Hematopoietic multipotent progenitor cell treated with erythropoietin and hydrocortisone succinate and interleukin-3 and kit ligand, for 4 days (in vitro differentiated cells): ENCODE measurements at regions not wholly inside any gene's neighbourhood (a gene's known extent, or its start where the extent isn't known, plus 50 kb on each side); places are given as distances from the start of the nearest gene placed in this dataset.
A peak's percentile ranks its signal among the peaks of the same experiment; 100 is the strongest.
"Not testable (repeated sequence)": the region's sequence is repeated elsewhere in the genome, so short reads cannot be mapped to it uniquely, and the experiment has no call there.

Experiments used
- DNase-seq: peaks from one replicate; pipeline ENCODE4 v3.0.0-alpha.2; 2015

GRCh38 chr13:80551650-80552497 is 210.9 kb upstream of the SPRY2 start:
- no peak for DNase-seq

DNA sequence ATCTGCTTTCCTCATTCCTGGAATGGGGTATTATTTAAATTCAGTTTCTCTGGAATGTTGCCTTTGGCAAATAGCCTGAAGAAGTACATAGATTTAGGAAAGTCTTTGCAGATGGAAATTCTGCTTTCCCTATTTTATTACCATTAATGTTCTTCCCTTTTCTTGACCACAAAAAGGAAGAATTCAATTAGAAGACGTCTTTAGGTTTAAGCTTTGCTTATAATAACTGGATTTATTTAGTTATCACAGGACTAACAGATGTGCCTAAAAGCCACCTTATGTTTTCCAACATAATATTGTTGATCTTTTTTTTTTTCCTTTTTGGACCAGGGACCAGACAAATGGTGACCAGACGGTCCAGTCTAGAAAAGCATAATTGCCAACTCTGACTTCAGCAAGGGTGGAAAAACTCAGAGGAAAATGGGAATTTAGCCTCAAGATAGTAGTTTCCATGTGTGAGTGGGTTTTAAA is 210.1 kb upstream of the SPRY2 start:
- DNase-seq: no peak

- DNase-seq: no peak
Observed at GRCh38 chr13:80548915-80549314, 208.0 kb upstream of the SPRY2 start.

DNA sequence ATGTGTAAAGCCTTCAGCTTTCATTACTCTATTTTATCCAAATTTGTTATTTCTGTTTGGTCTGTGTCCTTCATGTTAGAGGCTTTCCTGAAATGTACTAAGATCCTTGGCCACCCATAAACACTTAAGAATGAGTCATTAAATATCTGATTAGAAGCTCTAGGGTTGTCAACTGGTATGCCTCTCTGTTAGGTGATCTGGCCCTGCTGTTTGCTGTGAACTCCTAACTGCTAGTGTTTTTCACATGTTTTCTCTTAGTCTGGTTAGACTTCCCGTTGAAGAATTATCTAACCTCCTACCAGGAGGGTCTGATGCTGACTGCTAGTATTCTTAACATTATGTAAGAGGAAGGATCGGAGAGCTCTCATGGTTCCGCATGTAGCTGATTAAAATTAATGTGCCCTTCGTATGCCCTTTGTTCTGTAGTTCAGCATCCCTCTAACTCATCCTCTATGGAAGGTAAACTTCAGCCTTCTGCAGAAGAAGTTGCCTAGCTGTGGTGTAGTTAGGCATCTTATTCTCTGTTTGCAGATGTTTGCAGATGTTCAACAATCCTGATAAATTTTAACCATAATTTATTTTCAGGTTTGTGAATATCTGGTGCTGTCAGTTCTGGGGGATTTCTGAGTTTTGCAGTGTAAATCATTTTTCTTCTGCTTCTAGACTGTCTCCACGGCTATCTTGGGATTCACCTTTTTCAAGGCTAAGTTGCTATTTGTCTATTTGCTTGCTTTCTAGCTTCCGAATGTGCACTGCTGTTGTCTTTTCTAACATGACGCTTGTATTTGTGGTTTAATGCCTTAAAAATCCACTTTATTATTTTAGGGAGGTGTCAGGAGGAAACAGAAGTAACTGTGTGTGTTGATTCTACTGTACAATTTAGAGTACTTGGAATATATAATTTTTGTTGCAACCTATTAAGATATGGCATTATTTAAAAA is 207.2 kb upstream of the SPRY2 start:
- DNase-seq: peak; percentile 14

- DNase-seq: no peak
Observed at GRCh38 chr13:80547341-80547740, 206.4 kb upstream of the SPRY2 start.

DNA sequence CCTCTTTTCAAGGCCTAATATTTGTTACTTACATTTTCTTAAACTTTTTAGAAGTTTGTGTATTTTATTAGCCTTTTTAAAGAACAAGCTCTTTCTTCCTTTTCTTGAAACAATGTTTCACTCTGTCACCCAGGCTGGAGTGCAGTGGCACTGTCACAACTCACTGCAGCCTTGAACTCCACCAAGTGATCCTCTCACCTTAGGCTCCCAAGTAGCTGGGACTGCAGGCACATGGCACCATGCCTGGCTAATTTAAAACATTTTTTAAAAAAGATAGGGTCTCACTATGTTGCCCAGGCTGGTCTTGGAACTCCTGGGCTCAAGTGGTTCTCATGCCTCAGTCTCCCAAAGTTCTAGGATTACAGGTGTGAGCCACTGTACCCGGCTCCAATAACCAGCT is 192.2 kb upstream of the SPRY2 start:
- no peak for DNase-seq

- no peak for DNase-seq
Observed at GRCh38 chr13:80530902-80531301, 190.0 kb upstream of the SPRY2 start.

DNA sequence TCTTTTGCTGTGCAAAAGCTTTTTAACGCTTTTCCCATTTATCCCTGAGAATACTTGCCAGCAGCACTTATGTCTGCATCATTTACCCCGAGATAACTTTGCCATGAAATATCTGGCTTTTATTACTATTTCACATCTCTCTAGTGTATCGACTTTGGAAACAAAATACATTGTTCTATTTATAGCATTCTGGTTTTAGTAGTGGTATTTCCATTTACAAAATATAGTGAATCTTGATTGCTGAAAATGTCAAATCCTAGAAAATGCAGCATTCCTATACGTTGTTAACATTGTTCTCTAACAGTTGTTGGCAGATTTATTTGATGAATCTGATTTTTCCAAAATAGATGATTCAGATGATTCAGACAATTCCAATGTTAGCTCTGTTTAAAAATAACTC is 189.3 kb upstream of the SPRY2 start:
- DNase-seq: no peak

- DNase-seq: no peak
Observed at GRCh38 chr13:80529734-80530133, 188.8 kb upstream of the SPRY2 start.

DNA sequence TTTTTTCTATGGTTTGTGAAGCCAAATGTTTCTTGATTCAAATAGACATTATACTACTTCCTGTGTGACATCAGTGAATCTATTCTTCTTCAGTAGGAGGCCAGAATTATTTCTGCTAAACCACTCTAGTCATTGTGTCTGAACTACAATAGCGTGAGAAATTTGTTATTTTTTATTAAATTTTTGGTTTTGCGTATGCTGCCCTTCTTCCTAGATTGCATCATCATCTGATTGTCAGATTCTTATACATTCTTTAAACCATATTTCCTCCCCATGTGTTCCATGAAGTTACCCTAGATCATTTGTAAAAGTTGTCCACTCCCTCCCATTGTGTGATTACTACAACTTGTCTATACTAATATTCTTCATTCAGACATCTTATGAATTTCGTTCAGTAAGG is 187.8 kb upstream of the SPRY2 start:
- no peak for DNase-seq

- no peak for DNase-seq
Observed at GRCh38 chr13:80527400-80527799, 186.5 kb upstream of the SPRY2 start.

- no peak for DNase-seq
Observed at GRCh38 chr13:80524447-80525215, 183.7 kb upstream of the SPRY2 start.

- no peak for DNase-seq
Observed at GRCh38 chr13:80523134-80523533, 182.2 kb upstream of the SPRY2 start.

DNA sequence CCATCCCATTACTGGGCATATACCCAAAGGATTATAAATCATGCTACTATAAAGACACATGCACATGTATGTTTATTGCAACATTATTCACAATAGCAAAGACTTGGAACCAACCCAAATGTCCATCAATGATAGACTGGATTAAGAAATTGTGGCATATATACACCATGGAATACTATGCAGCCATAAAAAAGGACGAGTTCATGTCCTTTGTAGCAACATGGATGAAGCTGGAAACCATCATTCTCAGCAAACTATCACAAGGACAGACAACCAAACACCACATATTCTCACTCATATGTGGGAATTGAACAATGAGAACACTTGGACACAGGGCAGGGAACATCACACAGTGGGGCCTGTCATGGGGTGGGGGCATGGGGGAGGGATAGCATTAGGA is 181.5 kb upstream of the SPRY2 start:
- DNase-seq: not testable (repeated sequence)

- DNase-seq: no peak
Observed at GRCh38 chr13:80516818-80517348, 176.0 kb upstream of the SPRY2 start.

DNA sequence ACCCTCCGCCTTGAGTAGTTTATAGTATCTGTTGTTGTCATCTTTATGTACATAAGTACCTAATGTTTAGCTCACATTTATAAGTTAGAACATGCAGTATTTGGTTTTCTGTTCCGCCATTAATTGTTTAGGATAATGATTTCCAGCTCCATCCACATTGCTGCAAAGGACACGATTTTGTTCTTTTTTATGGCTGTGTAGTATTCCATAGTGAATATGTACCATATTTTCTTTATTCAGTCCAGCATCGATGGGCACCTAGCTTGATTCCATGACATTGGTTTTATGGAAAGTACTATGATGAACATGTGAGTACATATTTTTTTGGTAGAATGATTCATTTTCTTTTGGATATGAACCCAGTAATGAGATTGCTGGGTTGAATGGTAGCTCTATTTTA is 174.4 kb upstream of the SPRY2 start:
- no peak for DNase-seq

- DNase-seq: no peak
Observed at GRCh38 chr13:80513196-80513595, 172.3 kb upstream of the SPRY2 start.

- DNase-seq: no peak
Observed at GRCh38 chr13:80510686-80511085, 169.8 kb upstream of the SPRY2 start.

DNA sequence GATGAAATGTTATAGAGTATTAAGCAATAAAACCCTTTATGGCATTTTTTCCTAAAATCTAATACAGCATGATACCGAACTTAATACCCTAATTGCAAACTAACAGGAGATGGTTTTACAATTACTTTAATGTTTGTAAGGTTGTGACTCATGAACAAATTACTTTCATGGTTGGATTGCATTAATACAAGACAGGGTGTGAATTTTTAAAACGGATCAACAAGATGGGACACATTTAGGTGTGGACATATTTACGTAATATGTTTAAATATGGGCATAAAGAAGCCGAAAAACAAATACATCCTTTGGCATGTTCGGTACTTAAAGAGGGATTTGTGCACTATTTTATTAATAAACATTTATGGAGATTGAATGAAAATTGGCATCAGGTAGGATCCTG is 168.3 kb upstream of the SPRY2 start:
- DNase-seq: no peak

DNA sequence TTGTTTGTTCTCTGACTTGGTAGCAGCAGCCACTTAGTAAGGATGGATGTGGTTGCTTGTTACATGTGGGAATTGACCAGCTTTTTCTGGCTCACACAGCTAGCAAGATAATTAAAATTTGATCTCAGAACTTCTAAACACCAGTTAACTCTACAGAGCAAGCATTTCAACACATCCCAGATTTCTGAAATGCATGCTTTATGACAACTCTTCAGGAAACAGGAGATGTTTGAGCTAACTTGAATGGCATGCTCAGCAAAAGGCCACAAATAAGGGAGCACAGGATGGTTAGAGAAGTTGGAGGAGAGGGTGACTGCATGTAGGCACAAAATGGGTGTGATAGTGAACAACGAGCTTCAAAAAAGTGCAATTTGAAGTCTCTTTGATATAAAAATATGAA is 167.1 kb upstream of the SPRY2 start:
- no peak for DNase-seq

DNA sequence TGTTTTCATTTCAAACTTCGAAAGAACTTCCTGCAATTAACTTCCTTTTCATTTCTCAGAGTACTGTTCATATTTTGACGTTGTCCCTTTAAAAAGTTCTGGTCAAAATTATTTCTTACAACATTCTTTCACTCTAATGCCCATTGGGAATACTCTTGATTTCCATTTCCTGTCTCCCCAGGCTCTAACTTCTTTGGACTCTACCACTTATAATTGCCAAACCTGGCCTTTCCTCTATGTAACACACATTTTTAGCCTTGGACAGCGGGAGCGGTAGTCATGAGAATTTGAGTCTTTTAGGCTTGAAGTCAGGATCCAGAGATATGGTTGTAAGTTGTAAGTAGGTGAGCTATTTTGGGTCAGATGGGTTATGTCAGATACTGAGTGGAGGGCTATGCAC is 163.5 kb upstream of the SPRY2 start:
- no peak for DNase-seq

GRCh38 chr13:80502359-80502758 is 161.4 kb upstream of the SPRY2 start:
- DNase-seq: no peak

DNA sequence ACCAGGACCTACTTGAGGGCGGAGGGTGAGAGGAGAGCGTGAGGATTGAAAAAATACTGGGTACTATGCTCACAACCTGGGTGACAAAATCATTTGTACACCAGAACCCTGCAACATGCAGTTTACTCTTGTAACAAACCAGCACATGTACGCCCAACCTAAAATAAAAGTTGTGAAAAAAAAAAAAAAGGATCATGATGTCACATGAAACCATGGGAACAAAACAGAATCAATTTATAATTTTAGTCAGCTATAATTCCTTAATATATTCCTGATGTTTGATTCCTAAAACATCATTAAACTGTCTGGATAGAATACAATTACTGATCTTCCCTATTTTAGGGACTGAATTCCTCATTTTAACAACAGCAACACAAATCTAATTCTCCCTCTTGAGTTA is 160.6 kb upstream of the SPRY2 start:
- DNase-seq: no peak
